GM23338 (cell line): ENCODE measurements at regions not wholly inside any gene's neighbourhood (a gene's known extent, or its start where the extent isn't known, plus 50 kb on each side); places are given as distances from the start of the nearest gene placed in this dataset.

Experiments used
- ATAC-seq: fragments of 200-7000 bp; cut with Tn5 transposase; 3 replicates; pipeline ENCODE4 v1.9.1; 2020
- DNase-seq: peaks from one replicate; pipeline ENCODE4 v3.0.0-alpha.2; 2015; ENCODE audit warnings: low spot score
- H2AFZ ChIP-seq: fragments of 200-600 bp; sonication (generic); 2 replicates; pipeline ENCODE4 v1.8.0; 2016; ENCODE audit warnings: antibody characterized with exemption, mild to moderate bottlenecking, moderate library complexity
- H3F3A ChIP-seq: fragments of 200-600 bp; sonication (generic); replicated peaks from 2 replicates; pipeline ENCODE4 v1.8.0; 2017; ENCODE audit warnings: antibody characterized with exemption, mixed run types, low read depth
- H3K27ac ChIP-seq: fragments of 200-600 bp; sonication (generic); 2 replicates; pipeline ENCODE4 v1.6.1; 2016; ENCODE audit warnings: low read depth
- H3K27me3 ChIP-seq: fragments of 200-600 bp; sonication (generic); 2 replicates; pipeline ENCODE4 v1.8.0; 2016; ENCODE audit warnings: mild to moderate bottlenecking, mixed run types, moderate library complexity; ENCODE audit not compliant: insufficient read depth
- H3K36me3 ChIP-seq: fragments of 200-600 bp; sonication (generic); 2 replicates; pipeline ENCODE4 v1.8.0; 2016; ENCODE audit warnings: mild to moderate bottlenecking; ENCODE audit not compliant: insufficient read depth
- H3K4me1 ChIP-seq: fragments of 200-600 bp; sonication (generic); 2 replicates; pipeline ENCODE4 v1.8.0; 2016; ENCODE audit warnings: mild to moderate bottlenecking, moderate library complexity; ENCODE audit not compliant: insufficient read depth
- H3K4me2 ChIP-seq: fragments of 200-600 bp; sonication (generic); 2 replicates; pipeline ENCODE4 v1.7.1; 2017; ENCODE audit warnings: mixed run types
- H3K4me3 ChIP-seq: fragments of 200-600 bp; sonication (generic); 2 replicates; pipeline ENCODE4 v1.6.1; 2016; ENCODE audit warnings: mixed run types
- H3K79me2 ChIP-seq: fragments of 200-600 bp; sonication (generic); replicated peaks from 2 replicates; pipeline ENCODE4 v1.8.0; 2017; ENCODE audit warnings: mild to moderate bottlenecking; ENCODE audit not compliant: insufficient read depth
- H3K9me2 ChIP-seq: fragments of 200-600 bp; sonication (generic); 2 replicates; pipeline ENCODE4 v1.8.0; 2017; ENCODE audit not compliant: insufficient read depth
- H4K20me1 ChIP-seq: fragments of 200-600 bp; sonication (generic); replicated peaks from 2 replicates; pipeline ENCODE4 v1.8.0; 2017; ENCODE audit warnings: mild to moderate bottlenecking; ENCODE audit not compliant: insufficient read depth
- H3K27ac Mint-ChIP-seq: 2 replicates; pipeline ENCODE4 v1.8.0; 2020; ENCODE audit warnings: inconsistent platforms, mild to moderate bottlenecking, moderate library complexity, mixed read lengths
- H3K27me3 Mint-ChIP-seq: 3 replicates; pipeline ENCODE4 v1.8.0; 2022; ENCODE audit warnings: low read depth, mild to moderate bottlenecking, moderate library complexity, mixed read lengths, inconsistent platforms; ENCODE audit not compliant: insufficient read depth, poor library complexity
- H3K36me3 Mint-ChIP-seq: 3 replicates; pipeline ENCODE4 v1.8.0; 2021; ENCODE audit warnings: low read depth, mild to moderate bottlenecking, inconsistent platforms, moderate library complexity, mixed read lengths
- H3K4me1 Mint-ChIP-seq: 3 replicates; pipeline ENCODE4 v1.8.0; 2020; ENCODE audit warnings: mild to moderate bottlenecking, inconsistent platforms, mixed read lengths
- H3K4me3 Mint-ChIP-seq: 3 replicates; pipeline ENCODE4 v1.8.0; 2021; ENCODE audit warnings: moderate library complexity, mild to moderate bottlenecking, inconsistent platforms, mixed read lengths
- H3K9me3 Mint-ChIP-seq: 3 replicates; pipeline ENCODE4 v1.8.0; 2020; ENCODE audit warnings: moderate library complexity, mild to moderate bottlenecking, inconsistent platforms, mixed read lengths
- CREB1 ChIP-seq: fragments of 250-450 bp; sonication (Bioruptor Pico); IDR thresholded peaks from 2 replicates; pipeline ENCODE4 v1.5.0; 2020; ENCODE audit warnings: low read depth, mild to moderate bottlenecking, moderate library complexity
- ETS1 ChIP-seq: IDR thresholded peaks from 2 replicates; pipeline ENCODE4 v1.6.1; 2016; ENCODE audit warnings: antibody characterized with exemption
- EZH2 ChIP-seq: fragments of 200-600 bp; sonication (generic); IDR thresholded peaks from one replicate; pipeline ENCODE4 v1.8.0; 2017; ENCODE audit warnings: antibody characterized with exemption, mild to moderate bottlenecking, low read depth; ENCODE audit not compliant: unreplicated experiment
- EZH2phosphoT487 ChIP-seq: fragments of 200-600 bp; sonication (generic); IDR thresholded peaks from one replicate; pipeline ENCODE4 v1.8.1; 2018; ENCODE audit warnings: antibody characterized with exemption; ENCODE audit not compliant: unreplicated experiment
- JUNB ChIP-seq: IDR thresholded peaks from one replicate; pipeline ENCODE4 v1.6.1; 2016; ENCODE audit warnings: antibody characterized with exemption; ENCODE audit not compliant: unreplicated experiment
- NANOG ChIP-seq: IDR thresholded peaks from 2 replicates; pipeline ENCODE4 v1.6.1; 2016; ENCODE audit warnings: antibody characterized with exemption, borderline replicate concordance
- POLR2AphosphoS5 ChIP-seq: IDR thresholded peaks from 2 replicates; pipeline ENCODE4 v1.6.1; 2016; ENCODE audit warnings: antibody characterized with exemption, low read depth
- STAT1 ChIP-seq: IDR thresholded peaks from one replicate; pipeline ENCODE4 v1.6.1; 2016; ENCODE audit warnings: antibody characterized with exemption; ENCODE audit not compliant: unreplicated experiment
- ZNF114 ChIP-seq: fragments of 250-450 bp; sonication (Bioruptor Pico); IDR thresholded peaks from 2 replicates; pipeline ENCODE4 v1.5.0; 2020; ENCODE audit warnings: mild to moderate bottlenecking, moderate library complexity
- ZNF331 ChIP-seq: fragments of 250-450 bp; sonication (Bioruptor Pico); IDR thresholded peaks from 2 replicates; pipeline ENCODE4 v1.5.0; 2020; ENCODE audit warnings: low read depth, mild to moderate bottlenecking, moderate library complexity
- TF ChIP-seq, protein P1 (sequence below): fragments of 250-450 bp; sonication (Bioruptor Pico); IDR thresholded peaks from 2 replicates; pipeline ENCODE4 v1.5.0; 2020; ENCODE audit warnings: mild to moderate bottlenecking, moderate library complexity
- TF ChIP-seq, protein P2 (sequence below): IDR thresholded peaks from one replicate; pipeline ENCODE4 v1.6.1; 2018; ENCODE audit warnings: antibody characterized with exemption; ENCODE audit not compliant: unreplicated experiment
- TF ChIP-seq, protein P3 (sequence below), 2 experiments: fragments of 200-600 bp in 1 of 2; sonication (generic) in 1 of 2; conservative IDR thresholded peaks; 2 replicates each; pipeline versions ENCODE4 v1.5.1 to v1.6.1; 2016 to 2017; ENCODE audit warnings: antibody characterized with exemption in 2 of 2, low read depth in 2 of 2, mild to moderate bottlenecking in 2 of 2, moderate library complexity in 1 of 2

DNA sequence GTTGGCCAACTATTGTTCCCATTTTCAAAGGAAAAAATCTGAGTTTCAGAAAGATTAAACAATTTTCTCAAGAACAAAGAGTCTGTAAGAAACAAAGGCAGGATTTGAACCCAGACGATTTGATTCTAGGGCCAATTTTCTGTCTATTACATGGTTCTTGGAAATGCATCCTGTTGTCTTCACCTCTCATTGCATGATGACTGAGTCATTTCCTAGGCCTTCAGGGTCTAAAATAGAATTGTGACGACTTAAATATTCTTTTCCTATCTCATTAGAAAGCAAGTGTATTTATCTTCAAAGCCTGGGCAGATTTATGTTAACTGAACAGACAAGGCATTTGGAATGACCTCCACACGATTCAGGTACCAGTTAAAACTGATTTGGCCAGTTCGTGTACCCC lies 512.9 kb downstream of the NTRK2 start:
- peaks cover 2% of the 10 kb centered on the region for H3K27me3 Mint-ChIP-seq
- no peak overlapping the region for H3K27ac ChIP-seq
- ATAC-seq: no peak

More for the DNA sequence above, 512.9 kb downstream of the NTRK2 start:
- Histone ChIP-seq H3K36me3 (no peaks in the 10 kb centered on the region), H3K4me1 (peaks cover 7% of the 10 kb centered on the region), H3F3A (no peaks in the 10 kb centered on the region), H3K27me3 (no peaks in the 10 kb centered on the region), H2AFZ (no peak overlapping the region), H4K20me1 (no peaks in the 10 kb centered on the region), H3K9me2 (no peaks in the 10 kb centered on the region; the same call in 1 of the 2 replicates), H3K4me3 (no peak overlapping the region), H3K4me2 (no peak overlapping the region), H3K79me2 (no peaks in the 10 kb centered on the region)
- no peak overlapping the region for H3K27ac Mint-ChIP-seq
- H3K9me3 Mint-ChIP-seq: no peaks in the 10 kb centered on the region
- no peak overlapping the region for H3K4me3 Mint-ChIP-seq
- TF ChIP-seq EZH2phosphoT487 (no peak), ZNF331 (CRISPR knock-in tag) (no peak), ZNF114 (CRISPR knock-in tag) (no peak), ETS1 (no peak), EZH2 (no peak), STAT1 (no peak), POLR2AphosphoS5 (no peak), NANOG (no peak), JUNB (no peak), CREB1 (no peak)
- TF ChIP-seq, protein P1, sequence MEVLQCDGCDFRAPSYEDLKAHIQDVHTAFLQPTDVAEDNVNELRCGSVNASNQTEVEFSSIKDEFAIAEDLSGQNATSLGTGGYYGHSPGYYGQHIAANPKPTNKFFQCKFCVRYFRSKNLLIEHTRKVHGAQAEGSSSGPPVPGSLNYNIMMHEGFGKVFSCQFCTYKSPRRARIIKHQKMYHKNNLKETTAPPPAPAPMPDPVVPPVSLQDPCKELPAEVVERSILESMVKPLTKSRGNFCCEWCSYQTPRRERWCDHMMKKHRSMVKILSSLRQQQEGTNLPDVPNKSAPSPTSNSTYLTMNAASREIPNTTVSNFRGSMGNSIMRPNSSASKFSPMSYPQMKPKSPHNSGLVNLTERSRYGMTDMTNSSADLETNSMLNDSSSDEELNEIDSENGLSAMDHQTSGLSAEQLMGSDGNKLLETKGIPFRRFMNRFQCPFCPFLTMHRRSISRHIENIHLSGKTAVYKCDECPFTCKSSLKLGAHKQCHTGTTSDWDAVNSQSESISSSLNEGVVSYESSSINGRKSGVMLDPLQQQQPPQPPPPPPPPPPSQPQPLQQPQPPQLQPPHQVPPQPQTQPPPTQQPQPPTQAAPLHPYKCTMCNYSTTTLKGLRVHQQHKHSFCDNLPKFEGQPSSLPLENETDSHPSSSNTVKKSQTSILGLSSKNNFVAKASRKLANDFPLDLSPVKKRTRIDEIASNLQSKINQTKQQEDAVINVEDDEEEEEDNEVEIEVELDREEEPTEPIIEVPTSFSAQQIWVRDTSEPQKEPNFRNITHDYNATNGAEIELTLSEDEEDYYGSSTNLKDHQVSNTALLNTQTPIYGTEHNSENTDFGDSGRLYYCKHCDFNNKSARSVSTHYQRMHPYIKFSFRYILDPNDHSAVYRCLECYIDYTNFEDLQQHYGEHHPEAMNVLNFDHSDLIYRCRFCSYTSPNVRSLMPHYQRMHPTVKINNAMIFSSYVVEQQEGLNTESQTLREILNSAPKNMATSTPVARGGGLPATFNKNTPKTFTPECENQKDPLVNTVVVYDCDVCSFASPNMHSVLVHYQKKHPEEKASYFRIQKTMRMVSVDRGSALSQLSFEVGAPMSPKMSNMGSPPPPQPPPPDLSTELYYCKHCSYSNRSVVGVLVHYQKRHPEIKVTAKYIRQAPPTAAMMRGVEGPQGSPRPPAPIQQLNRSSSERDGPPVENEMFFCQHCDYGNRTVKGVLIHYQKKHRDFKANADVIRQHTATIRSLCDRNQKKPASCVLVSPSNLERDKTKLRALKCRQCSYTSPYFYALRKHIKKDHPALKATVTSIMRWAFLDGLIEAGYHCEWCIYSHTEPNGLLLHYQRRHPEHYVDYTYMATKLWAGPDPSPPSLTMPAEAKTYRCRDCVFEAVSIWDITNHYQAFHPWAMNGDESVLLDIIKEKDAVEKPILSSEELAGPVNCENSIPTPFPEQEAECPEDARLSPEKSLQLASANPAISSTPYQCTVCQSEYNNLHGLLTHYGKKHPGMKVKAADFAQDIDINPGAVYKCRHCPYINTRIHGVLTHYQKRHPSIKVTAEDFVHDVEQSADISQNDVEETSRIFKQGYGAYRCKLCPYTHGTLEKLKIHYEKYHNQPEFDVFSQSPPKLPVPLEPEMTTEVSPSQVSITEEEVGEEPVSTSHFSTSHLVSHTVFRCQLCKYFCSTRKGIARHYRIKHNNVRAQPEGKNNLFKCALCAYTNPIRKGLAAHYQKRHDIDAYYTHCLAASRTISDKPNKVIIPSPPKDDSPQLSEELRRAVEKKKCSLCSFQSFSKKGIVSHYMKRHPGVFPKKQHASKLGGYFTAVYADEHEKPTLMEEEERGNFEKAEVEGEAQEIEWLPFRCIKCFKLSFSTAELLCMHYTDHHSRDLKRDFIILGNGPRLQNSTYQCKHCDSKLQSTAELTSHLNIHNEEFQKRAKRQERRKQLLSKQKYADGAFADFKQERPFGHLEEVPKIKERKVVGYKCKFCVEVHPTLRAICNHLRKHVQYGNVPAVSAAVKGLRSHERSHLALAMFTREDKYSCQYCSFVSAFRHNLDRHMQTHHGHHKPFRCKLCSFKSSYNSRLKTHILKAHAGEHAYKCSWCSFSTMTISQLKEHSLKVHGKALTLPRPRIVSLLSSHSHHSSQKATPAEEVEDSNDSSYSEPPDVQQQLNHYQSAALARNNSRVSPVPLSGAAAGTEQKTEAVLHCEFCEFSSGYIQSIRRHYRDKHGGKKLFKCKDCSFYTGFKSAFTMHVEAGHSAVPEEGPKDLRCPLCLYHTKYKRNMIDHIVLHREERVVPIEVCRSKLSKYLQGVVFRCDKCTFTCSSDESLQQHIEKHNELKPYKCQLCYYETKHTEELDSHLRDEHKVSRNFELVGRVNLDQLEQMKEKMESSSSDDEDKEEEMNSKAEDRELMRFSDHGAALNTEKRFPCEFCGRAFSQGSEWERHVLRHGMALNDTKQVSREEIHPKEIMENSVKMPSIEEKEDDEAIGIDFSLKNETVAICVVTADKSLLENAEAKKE (CRISPR knock-in tag): no peak
- TF ChIP-seq, protein P2, sequence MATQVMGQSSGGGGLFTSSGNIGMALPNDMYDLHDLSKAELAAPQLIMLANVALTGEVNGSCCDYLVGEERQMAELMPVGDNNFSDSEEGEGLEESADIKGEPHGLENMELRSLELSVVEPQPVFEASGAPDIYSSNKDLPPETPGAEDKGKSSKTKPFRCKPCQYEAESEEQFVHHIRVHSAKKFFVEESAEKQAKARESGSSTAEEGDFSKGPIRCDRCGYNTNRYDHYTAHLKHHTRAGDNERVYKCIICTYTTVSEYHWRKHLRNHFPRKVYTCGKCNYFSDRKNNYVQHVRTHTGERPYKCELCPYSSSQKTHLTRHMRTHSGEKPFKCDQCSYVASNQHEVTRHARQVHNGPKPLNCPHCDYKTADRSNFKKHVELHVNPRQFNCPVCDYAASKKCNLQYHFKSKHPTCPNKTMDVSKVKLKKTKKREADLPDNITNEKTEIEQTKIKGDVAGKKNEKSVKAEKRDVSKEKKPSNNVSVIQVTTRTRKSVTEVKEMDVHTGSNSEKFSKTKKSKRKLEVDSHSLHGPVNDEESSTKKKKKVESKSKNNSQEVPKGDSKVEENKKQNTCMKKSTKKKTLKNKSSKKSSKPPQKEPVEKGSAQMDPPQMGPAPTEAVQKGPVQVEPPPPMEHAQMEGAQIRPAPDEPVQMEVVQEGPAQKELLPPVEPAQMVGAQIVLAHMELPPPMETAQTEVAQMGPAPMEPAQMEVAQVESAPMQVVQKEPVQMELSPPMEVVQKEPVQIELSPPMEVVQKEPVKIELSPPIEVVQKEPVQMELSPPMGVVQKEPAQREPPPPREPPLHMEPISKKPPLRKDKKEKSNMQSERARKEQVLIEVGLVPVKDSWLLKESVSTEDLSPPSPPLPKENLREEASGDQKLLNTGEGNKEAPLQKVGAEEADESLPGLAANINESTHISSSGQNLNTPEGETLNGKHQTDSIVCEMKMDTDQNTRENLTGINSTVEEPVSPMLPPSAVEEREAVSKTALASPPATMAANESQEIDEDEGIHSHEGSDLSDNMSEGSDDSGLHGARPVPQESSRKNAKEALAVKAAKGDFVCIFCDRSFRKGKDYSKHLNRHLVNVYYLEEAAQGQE: no peak
- TF ChIP-seq, protein P3, sequence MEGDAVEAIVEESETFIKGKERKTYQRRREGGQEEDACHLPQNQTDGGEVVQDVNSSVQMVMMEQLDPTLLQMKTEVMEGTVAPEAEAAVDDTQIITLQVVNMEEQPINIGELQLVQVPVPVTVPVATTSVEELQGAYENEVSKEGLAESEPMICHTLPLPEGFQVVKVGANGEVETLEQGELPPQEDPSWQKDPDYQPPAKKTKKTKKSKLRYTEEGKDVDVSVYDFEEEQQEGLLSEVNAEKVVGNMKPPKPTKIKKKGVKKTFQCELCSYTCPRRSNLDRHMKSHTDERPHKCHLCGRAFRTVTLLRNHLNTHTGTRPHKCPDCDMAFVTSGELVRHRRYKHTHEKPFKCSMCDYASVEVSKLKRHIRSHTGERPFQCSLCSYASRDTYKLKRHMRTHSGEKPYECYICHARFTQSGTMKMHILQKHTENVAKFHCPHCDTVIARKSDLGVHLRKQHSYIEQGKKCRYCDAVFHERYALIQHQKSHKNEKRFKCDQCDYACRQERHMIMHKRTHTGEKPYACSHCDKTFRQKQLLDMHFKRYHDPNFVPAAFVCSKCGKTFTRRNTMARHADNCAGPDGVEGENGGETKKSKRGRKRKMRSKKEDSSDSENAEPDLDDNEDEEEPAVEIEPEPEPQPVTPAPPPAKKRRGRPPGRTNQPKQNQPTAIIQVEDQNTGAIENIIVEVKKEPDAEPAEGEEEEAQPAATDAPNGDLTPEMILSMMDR (conservative IDR thresholded peaks at IDR 0.05; ENCODE audit: low read depth in 2 of 2): no peak
- no peaks in the 10 kb centered on the region for H3K36me3 Mint-ChIP-seq
- DNase-seq: no peak
- H3K4me1 Mint-ChIP-seq: peaks cover 12% of the 10 kb centered on the region
